ENCODE measurements at regions not wholly inside any gene's neighbourhood (a gene's known extent, or its start where the extent isn't known, plus 50 kb on each side); places are given as distances from the start of the nearest gene placed in this dataset.
"Not testable (repeated sequence)": the region's sequence is repeated elsewhere in the genome, so short reads cannot be mapped to it uniquely, and the experiment has no call there.

DNA sequence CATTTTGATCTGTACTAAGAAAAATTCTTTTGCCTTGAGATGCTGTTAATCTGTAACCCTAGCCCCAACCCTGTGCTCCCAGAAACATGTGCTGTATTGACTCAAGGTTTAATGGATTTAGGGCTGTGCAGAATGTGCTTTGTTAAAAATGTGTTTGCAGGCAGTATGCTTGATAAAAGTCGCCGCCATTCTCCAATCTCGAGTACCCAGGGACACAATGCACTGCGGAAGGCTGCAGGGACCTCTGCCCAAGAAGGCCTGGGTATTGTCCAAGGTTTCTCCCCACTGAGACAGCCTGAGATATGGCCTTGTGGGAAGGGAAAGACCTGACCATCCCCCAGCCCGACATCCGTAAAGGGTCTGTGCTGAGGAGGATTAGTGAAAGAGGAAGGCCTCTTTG is 454.5 kb downstream of the KLHL4 start:
- DNase-seq; H3K36me3 ChIP-seq (ENCODE audit: control insufficient read depth in 3 of 3, insufficient read depth in 2 of 3, low read depth in 1 of 3, low read length in 3 of 3); H3K27ac ChIP-seq (ENCODE audit: low read depth in 1 of 3, low read length in 2 of 3); FAIRE-seq; H3K4me1 ChIP-seq (ENCODE audit: control insufficient read depth in 3 of 3, insufficient read depth in 2 of 3, low read depth in 1 of 3, low read length in 2 of 3); H3K27me3 ChIP-seq (ENCODE audit: control insufficient read depth in 3 of 3, insufficient read depth in 3 of 3, low read length in 3 of 3); H3K9me3 ChIP-seq (ENCODE audit: control insufficient read depth in 2 of 2, insufficient read depth in 1 of 2, low read depth in 1 of 2, low read length in 1 of 2); H3K4me3 ChIP-seq (ENCODE audit: low read depth in 1 of 3, low read length in 3 of 3): not testable (repeated sequence)
- WGBS, 3 donors: 25 to 42% (median 27%) methylated on average over 6 of the region's 6 CpGs

DNA sequence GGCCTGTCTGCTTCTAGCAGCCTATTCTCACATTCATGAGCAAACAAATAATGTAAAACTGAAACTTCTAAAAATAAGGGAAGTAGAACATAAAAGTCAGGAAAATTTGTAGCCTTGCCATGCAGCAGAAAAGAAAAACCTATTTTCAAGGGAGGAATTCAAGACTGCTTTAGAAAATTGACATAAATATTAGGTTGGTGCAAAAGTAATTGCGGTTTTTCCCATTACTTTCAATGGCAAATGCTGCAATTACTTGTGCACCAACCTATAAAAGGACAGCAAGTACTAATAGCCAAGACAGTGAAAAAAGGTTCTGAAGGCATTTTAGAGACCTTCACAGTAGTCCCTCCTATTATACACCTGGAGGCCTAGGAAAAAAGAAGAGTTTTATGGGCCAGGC is 457.8 kb downstream of the KLHL4 start:
- Histone ChIP-seq H3K4me1 (ENCODE audit: control insufficient read depth in 3 of 3, insufficient read depth in 2 of 3, low read depth in 1 of 3, low read length in 2 of 3) (no peaks in the 10 kb centered on the region), H3K27me3 (ENCODE audit: control insufficient read depth in 3 of 3, insufficient read depth in 3 of 3, low read length in 3 of 3) (no peaks in the 10 kb centered on the region), H3K27ac (ENCODE audit: low read depth in 1 of 3, low read length in 2 of 3) (no peak overlapping the region), H3K4me3 (ENCODE audit: low read depth in 1 of 3, low read length in 3 of 3) (no peak overlapping the region), H3K36me3 (ENCODE audit: control insufficient read depth in 3 of 3, insufficient read depth in 2 of 3, low read depth in 1 of 3, low read length in 3 of 3) (no peaks in the 10 kb centered on the region), H3K9me3 (ENCODE audit: control insufficient read depth in 2 of 2, insufficient read depth in 1 of 2, low read depth in 1 of 2, low read length in 1 of 2) (peaks cover 0 to 4% of the 10 kb centered on the region in 2 donors)
- DNase-seq (no peak), FAIRE-seq (no peak)
- WGBS, 3 donors: 62 to 97% (median 82%) methylated on average over 1 of the region's 1 CpG

DNA sequence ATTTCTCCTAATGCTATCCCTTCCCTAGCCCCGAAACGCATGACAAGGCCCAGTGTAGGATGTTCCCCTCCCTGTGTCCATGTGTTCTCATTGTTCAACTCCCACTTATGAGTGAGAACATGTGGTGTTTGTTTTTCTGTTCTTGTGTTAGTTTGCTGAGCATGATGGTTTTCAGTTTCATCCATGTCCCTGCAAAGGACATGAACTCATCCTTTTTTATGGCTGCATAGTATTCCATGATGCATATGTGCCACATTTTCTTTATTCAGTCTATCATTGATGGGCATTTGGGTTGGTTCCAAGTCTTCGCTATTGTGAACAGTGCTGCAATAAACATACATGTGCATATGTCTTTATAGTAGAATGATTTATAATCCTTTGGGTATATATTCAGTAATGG is 490.3 kb downstream of the KLHL4 start:
- not testable (repeated sequence) for H3K27me3 ChIP-seq (ENCODE audit: control insufficient read depth in 3 of 3, insufficient read depth in 3 of 3, low read length in 3 of 3); FAIRE-seq; DNase-seq; H3K4me3 ChIP-seq (ENCODE audit: low read depth in 1 of 3, low read length in 3 of 3); H3K4me1 ChIP-seq (ENCODE audit: control insufficient read depth in 3 of 3, insufficient read depth in 2 of 3, low read depth in 1 of 3, low read length in 2 of 3); H3K9me3 ChIP-seq (ENCODE audit: control insufficient read depth in 2 of 2, insufficient read depth in 1 of 2, low read depth in 1 of 2, low read length in 1 of 2); H3K27ac ChIP-seq (ENCODE audit: low read depth in 1 of 3, low read length in 2 of 3); H3K36me3 ChIP-seq (ENCODE audit: control insufficient read depth in 3 of 3, insufficient read depth in 2 of 3, low read depth in 1 of 3, low read length in 3 of 3)
- WGBS, 3 donors: 84 to 96% (median 86%) methylated on average over 3 of the region's 3 CpGs

- Histone ChIP-seq H3K9me3 (ENCODE audit: control insufficient read depth in 2 of 2, insufficient read depth in 1 of 2, low read depth in 1 of 2, low read length in 1 of 2) (no peaks in the 10 kb centered on the region), H3K36me3 (ENCODE audit: control insufficient read depth in 3 of 3, insufficient read depth in 2 of 3, low read depth in 1 of 3, low read length in 3 of 3) (no peaks in the 10 kb centered on the region), H3K4me3 (ENCODE audit: low read depth in 1 of 3, low read length in 3 of 3) (no peak overlapping the region), H3K27ac (ENCODE audit: low read depth in 1 of 3, low read length in 2 of 3) (no peak overlapping the region), H3K4me1 (ENCODE audit: control insufficient read depth in 3 of 3, insufficient read depth in 2 of 3, low read depth in 1 of 3, low read length in 2 of 3) (no peaks in the 10 kb centered on the region), H3K27me3 (ENCODE audit: control insufficient read depth in 3 of 3, insufficient read depth in 3 of 3, low read length in 3 of 3) (no peaks in the 10 kb centered on the region)
- no peak for DNase-seq
- WGBS, 3 donors: 73 to 88% (median 76%) methylated on average over 3 of the region's 3 CpGs
- FAIRE-seq: no peak
These were observed 506.4 kb downstream of the KLHL4 start for GRCh38 chrX:88024022-88024421.

GRCh38 chrX:88072339-88073030 is 554.9 kb downstream of the KLHL4 start:
- FAIRE-seq: peak; percentile 65
- WGBS, 3 donors: 61 to 79% (median 68%) methylated on average over 2 of the region's 2 CpGs
- no peak for DNase-seq

DNA sequence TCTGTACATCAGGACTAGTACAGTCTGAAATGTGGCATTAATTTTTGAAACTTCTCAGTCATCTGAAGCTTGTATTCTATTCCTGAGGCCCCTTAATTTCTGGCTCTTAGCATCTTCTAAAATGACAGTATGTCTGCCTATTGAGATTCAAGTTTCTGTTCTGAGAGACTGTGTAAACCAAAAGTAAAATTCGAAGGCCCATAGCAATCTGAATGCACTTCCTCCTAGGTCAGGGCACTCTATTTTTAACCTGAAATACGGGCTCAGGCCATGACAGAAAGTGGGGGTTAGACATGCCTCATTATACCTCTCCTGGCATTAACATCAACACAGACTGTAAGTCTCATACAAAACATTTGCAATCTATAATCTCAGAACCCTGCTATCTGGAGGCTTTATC is 584.4 kb downstream of the KLHL4 start:
- Histone ChIP-seq H3K4me1 (ENCODE audit: control insufficient read depth in 3 of 3, insufficient read depth in 2 of 3, low read depth in 1 of 3, low read length in 2 of 3) (no peaks in the 10 kb centered on the region), H3K9me3 (ENCODE audit: control insufficient read depth in 2 of 2, insufficient read depth in 1 of 2, low read depth in 1 of 2, low read length in 1 of 2) (peaks cover 0 to 3% of the 10 kb centered on the region in 2 donors), H3K27me3 (ENCODE audit: control insufficient read depth in 3 of 3, insufficient read depth in 3 of 3, low read length in 3 of 3) (no peaks in the 10 kb centered on the region), H3K36me3 (ENCODE audit: control insufficient read depth in 3 of 3, insufficient read depth in 2 of 3, low read depth in 1 of 3, low read length in 3 of 3) (no peaks in the 10 kb centered on the region), H3K27ac (ENCODE audit: low read depth in 1 of 3, low read length in 2 of 3) (no peak overlapping the region), H3K4me3 (ENCODE audit: low read depth in 1 of 3, low read length in 3 of 3) (no peak overlapping the region)
- no peak for FAIRE-seq
- DNase-seq: no peak
- WGBS, 3 donors: 17 to 24% (median 21%) methylated on average over 2 of the region's 2 CpGs

More at GRCh38 chrX:88072339-88073030, 554.9 kb downstream of the KLHL4 start:
- no peak overlapping the region for H3K4me3 ChIP-seq (ENCODE audit: low read depth in 1 of 3, low read length in 3 of 3)
- no peaks in the 10 kb centered on the region for H3K36me3 ChIP-seq (ENCODE audit: control insufficient read depth in 3 of 3, insufficient read depth in 2 of 3, low read depth in 1 of 3, low read length in 3 of 3)
- H3K9me3 ChIP-seq (ENCODE audit: control insufficient read depth in 2 of 2, insufficient read depth in 1 of 2, low read depth in 1 of 2, low read length in 1 of 2): no peaks in the 10 kb centered on the region
- H3K4me1 ChIP-seq (ENCODE audit: control insufficient read depth in 3 of 3, insufficient read depth in 2 of 3, low read depth in 1 of 3, low read length in 2 of 3): no peaks in the 10 kb centered on the region
- no peaks in the 10 kb centered on the region for H3K27me3 ChIP-seq (ENCODE audit: control insufficient read depth in 3 of 3, insufficient read depth in 3 of 3, low read length in 3 of 3)
- no peak overlapping the region for H3K27ac ChIP-seq (ENCODE audit: low read depth in 1 of 3, low read length in 2 of 3)

GRCh38 chrX:88135735-88136134 is 611.3 kb upstream of the CPXCR1 start:
- no peak overlapping the region for H3K27ac ChIP-seq (ENCODE audit: low read depth in 1 of 3, low read length in 2 of 3)
- no peaks in the 10 kb centered on the region for H3K9me3 ChIP-seq (ENCODE audit: control insufficient read depth in 2 of 2, insufficient read depth in 1 of 2, low read depth in 1 of 2, low read length in 1 of 2)
- H3K4me1 ChIP-seq (ENCODE audit: control insufficient read depth in 3 of 3, insufficient read depth in 2 of 3, low read depth in 1 of 3, low read length in 2 of 3): no peaks in the 10 kb centered on the region
- H3K4me3 ChIP-seq (ENCODE audit: low read depth in 1 of 3, low read length in 3 of 3): no peak overlapping the region
- H3K36me3 ChIP-seq (ENCODE audit: control insufficient read depth in 3 of 3, insufficient read depth in 2 of 3, low read depth in 1 of 3, low read length in 3 of 3): no peaks in the 10 kb centered on the region
- 26 to 34% (median 33%) methylated on average over 3 of the region's 3 CpGs for WGBS, 3 donors
- H3K27me3 ChIP-seq (ENCODE audit: control insufficient read depth in 3 of 3, insufficient read depth in 3 of 3, low read length in 3 of 3): no peaks in the 10 kb centered on the region
- FAIRE-seq (no peak), DNase-seq (no peak)

DNA sequence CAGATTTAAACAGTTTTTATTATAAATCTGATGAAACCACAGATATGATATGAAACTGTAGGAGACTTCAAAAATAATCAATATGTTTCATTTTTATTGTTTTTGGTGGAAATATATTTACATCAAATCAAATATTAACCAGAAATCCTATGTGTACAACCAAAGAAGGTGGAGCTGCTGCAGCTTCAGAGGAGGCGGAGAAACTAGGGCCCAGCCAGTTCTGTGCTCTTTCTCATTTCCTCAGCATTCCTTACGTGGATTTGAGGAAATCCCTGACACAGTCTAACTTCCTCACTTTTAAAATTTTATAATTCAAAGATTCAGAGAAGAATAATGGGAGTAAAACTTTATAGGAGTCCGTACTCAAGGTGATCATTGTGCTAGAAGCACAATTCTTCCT is 610.7 kb upstream of the CPXCR1 start:
- H3K27me3 ChIP-seq (ENCODE audit: control insufficient read depth in 3 of 3, insufficient read depth in 3 of 3, low read length in 3 of 3): no peaks in the 10 kb centered on the region
- H3K4me1 ChIP-seq (ENCODE audit: control insufficient read depth in 3 of 3, insufficient read depth in 2 of 3, low read depth in 1 of 3, low read length in 2 of 3): no peaks in the 10 kb centered on the region
- H3K9me3 ChIP-seq (ENCODE audit: control insufficient read depth in 2 of 2, insufficient read depth in 1 of 2, low read depth in 1 of 2, low read length in 1 of 2): no peaks in the 10 kb centered on the region
- FAIRE-seq (no peak), DNase-seq (no peak)
- WGBS, 3 donors: 44 to 61% (median 56%) methylated on average over 3 of the region's 3 CpGs
- H3K4me3 ChIP-seq (ENCODE audit: low read depth in 1 of 3, low read length in 3 of 3): no peak overlapping the region
- no peak overlapping the region for H3K27ac ChIP-seq (ENCODE audit: low read depth in 1 of 3, low read length in 2 of 3)
- no peaks in the 10 kb centered on the region for H3K36me3 ChIP-seq (ENCODE audit: control insufficient read depth in 3 of 3, insufficient read depth in 2 of 3, low read depth in 1 of 3, low read length in 3 of 3)

DNA sequence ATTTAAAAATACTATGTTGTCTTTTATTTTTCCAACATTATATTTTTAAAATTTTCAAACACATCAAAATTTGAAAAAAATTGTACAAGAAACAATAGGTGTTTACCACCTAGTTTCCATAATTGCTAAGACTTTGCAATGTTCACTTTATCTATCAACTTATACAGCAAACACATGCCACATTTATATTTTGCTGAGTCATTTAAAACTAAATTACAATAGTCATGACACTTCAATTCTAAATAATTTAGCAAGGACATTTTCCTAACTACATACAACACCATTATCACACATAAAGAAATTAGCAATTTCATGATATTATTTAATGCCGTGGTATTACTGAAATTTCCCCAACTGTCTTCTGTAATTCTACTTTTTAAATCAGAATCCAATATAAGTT is 600.4 kb upstream of the CPXCR1 start:
- H3K9me3 ChIP-seq (ENCODE audit: control insufficient read depth in 2 of 2, insufficient read depth in 1 of 2, low read depth in 1 of 2, low read length in 1 of 2): peaks cover 0 to 2% of the 10 kb centered on the region in 2 donors
- no peaks in the 10 kb centered on the region for H3K36me3 ChIP-seq (ENCODE audit: control insufficient read depth in 3 of 3, insufficient read depth in 2 of 3, low read depth in 1 of 3, low read length in 3 of 3)
- H3K4me1 ChIP-seq (ENCODE audit: control insufficient read depth in 3 of 3, insufficient read depth in 2 of 3, low read depth in 1 of 3, low read length in 2 of 3): no peaks in the 10 kb centered on the region
- FAIRE-seq: no peak
- no peaks in the 10 kb centered on the region for H3K27me3 ChIP-seq (ENCODE audit: control insufficient read depth in 3 of 3, insufficient read depth in 3 of 3, low read length in 3 of 3)
- 89 to 96% (median 93%) methylated on average over 1 of the region's 1 CpG for WGBS, 3 donors
- H3K4me3 ChIP-seq (ENCODE audit: low read depth in 1 of 3, low read length in 3 of 3): no peak overlapping the region
- H3K27ac ChIP-seq (ENCODE audit: low read depth in 1 of 3, low read length in 2 of 3): no peak overlapping the region
- DNase-seq: no peak
